NCI-H2171 treated with DMSO at 0.1 percent for 48 hours (cell line): ENCODE measurements at regions not wholly inside any gene's neighbourhood (a gene's known extent, or its start where the extent isn't known, plus 50 kb on each side); places are given as distances from the start of the nearest gene placed in this dataset.
A peak's percentile ranks its signal among the peaks of the same experiment; 100 is the strongest.
"Not testable (repeated sequence)": the region's sequence is repeated elsewhere in the genome, so short reads cannot be mapped to it uniquely, and the experiment has no call there.

Experiments used
- DNase-seq: peaks from one replicate; lab custom pipeline; 2025; lab: John Stamatoyannopoulos, UW

GRCh38 chr12:42030588-42030987 is 114.1 kb downstream of the GXYLT1 start:
- no peak for DNase-seq

DNA sequence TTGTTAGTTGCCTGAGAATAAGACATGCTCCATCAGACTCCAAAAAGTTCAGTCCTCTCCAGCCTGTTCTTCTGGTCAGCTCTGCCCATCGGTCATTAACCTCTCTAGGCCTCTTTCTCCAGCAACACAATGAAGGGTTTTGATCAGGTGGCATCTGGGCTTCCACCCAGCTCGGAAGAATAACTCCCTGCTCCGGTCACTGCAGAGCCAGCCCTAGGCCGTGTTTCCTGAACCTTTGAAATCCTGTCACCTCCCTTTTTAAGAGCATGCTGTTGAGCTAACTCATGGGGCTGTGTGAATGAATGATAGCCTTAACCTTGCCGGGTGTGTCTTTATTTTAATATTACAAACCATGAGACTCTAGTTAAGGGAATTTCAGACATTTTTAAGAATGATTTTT is 117.1 kb downstream of the GXYLT1 start:
- no peak for DNase-seq

GRCh38 chr12:42024495-42024830 is 120.2 kb downstream of the GXYLT1 start:
- no peak for DNase-seq

- peak; percentile 26 for DNase-seq
These were observed 120.8 kb downstream of the GXYLT1 start for GRCh38 chr12:42023733-42024494.

DNA sequence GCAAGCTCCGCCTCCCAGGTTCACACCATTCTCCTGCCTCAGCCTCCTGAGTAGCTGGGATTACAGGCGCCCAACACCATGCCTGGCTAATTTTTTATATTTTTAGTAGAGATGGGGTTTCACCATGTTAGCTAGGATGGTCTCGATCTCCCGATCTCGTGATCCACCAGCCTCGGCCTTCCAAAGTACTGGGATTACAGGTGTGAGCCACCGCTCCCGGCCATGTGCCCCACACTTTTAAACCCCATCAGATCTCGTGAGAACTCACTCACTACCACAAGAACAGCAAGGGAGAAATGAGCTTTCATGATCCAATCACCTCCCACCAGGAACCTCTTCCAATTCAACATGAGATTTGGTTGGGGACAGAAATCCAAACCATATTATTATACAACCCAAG is 122.7 kb downstream of the GXYLT1 start:
- DNase-seq = not testable (repeated sequence)

GRCh38 chr12:42021469-42021868 is 123.2 kb downstream of the GXYLT1 start:
- DNase-seq = no peak

GRCh38 chr12:42020226-42020625 is 124.4 kb downstream of the GXYLT1 start:
- no peak for DNase-seq

- no peak for DNase-seq
These were observed 124.9 kb downstream of the GXYLT1 start for GRCh38 chr12:42019746-42020145.

- no peak for DNase-seq
These were observed 127.6 kb downstream of the GXYLT1 start for GRCh38 chr12:42017051-42017450.

DNA sequence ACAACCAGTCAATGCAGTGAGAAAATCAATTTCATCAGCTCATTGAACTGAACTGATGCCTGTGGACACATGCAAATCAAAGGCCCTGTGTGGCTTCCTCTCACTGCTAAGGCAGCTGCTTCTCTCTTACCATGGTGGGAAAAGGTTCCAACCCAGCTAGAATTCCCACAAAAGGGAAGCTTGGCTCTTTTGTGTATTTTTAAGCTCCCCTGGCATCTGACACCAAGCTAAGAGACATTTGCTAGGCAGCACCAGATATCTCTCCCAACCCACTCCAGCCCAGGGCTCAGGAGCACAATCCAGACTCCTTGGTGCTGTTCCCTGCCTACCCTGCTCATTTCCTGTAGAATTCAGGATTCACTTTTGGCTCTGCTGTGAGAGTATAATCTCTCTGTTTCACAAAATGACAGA is 129.6 kb downstream of the GXYLT1 start:
- DNase-seq = no peak

- not testable (repeated sequence) for DNase-seq
These were observed 132.2 kb downstream of the GXYLT1 start for GRCh38 chr12:42012501-42012900.

GRCh38 chr12:42010715-42011114 is 134.0 kb downstream of the GXYLT1 start:
- DNase-seq = no peak

DNA sequence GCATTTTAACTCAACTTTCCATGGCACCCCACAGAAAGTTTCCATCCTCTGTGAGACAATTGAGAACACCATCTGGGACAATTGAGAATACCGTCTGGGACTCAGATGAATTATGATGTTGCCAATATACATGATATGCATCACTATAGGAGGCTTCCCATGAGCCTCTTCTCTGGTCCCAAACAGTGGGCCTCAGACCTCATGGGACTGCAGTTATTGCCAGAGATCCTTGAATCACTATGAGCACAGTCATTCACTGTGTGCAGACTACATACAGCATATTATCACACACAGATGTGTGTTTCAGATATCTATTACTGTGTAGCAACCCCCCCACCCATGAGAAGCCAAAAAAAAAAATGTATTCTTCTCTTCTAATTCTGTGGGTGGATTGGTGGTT is 134.4 kb downstream of the GXYLT1 start:
- no peak for DNase-seq

GRCh38 chr12:42008996-42009395 is 135.7 kb downstream of the GXYLT1 start:
- no peak for DNase-seq

DNA sequence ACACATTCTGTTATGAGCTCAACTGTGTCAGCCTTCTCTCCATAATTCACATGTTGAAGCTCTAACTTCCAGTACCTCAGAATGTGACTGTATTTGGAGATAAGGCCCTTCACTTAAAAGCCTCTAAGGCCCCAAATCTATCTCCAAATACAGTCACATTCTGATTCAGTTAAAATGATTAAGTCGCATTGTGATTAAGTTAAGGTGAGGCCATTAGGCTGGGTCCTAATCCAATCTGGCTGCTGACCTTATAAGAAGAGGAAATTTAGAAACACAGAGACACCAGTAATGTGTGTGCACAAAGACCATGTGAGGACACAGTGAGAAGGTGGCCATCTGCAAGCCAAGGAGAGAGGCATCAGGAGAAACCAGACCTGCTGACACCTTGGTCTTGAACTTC is 141.6 kb downstream of the GXYLT1 start:
- no peak for DNase-seq

DNA sequence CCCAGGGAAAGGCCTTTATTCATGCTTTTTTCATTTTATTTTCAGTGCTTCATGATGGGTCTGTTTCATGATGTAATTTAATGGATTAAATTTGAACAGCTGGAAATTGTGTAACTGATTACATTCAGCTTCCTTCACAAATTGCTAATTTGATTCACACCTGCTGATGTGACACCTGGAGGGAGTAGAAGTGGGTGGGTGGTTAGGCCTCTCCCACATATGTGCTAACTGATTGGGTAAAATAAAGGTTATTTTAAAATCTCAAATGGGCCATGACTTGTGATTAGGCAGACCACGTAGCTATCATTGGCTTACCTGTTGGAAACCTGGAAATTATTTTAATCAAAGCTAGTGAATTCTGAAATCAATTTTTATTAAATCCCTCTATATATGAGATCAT is 142.1 kb downstream of the GXYLT1 start:
- peak; percentile 1 for DNase-seq

- no peak for DNase-seq
These were observed 146.2 kb downstream of the GXYLT1 start for GRCh38 chr12:41998436-41998835.

GRCh38 chr12:41993283-41993682 is 151.4 kb downstream of the GXYLT1 start:
- DNase-seq = no peak

DNA sequence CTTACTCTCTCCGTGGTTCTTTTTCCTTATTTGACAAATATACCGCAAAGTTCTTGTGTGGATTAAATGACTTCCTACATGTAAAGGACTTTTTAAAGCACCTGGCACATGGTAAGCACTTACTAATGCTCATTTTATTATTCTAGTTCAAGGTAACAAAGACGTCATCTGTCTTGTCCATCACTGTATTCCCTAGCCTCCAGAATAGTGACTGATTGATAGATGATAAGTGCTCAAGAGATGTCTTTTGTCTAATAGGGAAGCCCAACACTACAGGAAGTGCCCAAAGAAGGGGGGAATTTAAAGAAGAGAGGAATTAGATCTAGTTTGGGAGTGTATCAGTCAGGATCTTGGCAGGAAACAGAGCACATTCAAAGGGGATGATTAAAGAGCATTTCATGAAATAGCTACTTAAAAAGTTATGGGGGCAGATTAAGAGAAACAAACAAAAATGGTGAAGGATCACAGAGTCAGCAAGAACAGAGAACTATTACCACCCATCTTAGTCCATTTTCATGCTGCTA is 151.9 kb downstream of the GXYLT1 start:
- DNase-seq = no peak

GRCh38 chr12:41992022-41992421 is 152.7 kb downstream of the GXYLT1 start:
- DNase-seq = no peak

DNA sequence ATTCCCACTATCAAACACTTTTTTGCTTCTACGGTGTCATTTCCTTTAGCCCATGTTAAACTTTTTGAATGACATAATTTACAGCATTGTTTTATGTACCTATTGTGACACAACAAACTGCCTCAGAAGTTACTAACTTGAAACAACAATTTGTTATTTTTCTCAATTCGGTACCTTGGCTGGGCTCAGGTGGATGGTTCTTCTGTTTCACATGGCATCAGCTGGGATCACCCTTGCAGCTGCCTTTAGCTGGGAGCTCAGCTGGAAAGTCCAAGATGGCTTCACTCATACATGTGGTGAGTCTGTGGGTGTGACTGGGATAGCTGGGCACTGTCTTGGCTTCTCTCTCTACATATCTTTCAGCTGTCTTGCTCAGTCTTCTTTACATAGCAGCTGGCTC is 156.0 kb downstream of the GXYLT1 start:
- DNase-seq = no peak

GRCh38 chr12:41986513-41986912 is 158.2 kb downstream of the GXYLT1 start:
- DNase-seq = not testable (repeated sequence)

DNA sequence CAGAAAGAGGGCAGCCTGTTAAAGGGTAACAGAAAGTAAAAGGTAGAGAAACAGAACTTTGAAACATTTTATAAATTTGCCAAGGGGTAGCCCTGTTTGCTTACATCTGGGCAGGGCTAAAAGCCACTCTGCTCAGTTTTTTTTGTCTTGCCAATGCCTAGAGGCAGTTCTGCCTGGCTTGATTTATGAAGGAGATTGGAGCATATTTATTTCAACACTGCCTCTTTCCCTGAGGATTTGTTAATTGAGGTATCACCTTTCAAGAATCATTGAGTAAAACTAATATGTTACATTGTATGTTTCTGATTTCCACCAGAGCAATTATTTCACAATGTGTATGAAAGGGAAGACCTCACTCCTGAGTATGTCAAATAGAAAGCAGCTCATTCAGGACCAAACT is 160.8 kb downstream of the GXYLT1 start:
- peak; percentile 84 for DNase-seq

GRCh38 chr12:41983394-41983793 is 161.3 kb downstream of the GXYLT1 start:
- DNase-seq = peak; percentile 32
